ENCODE measurements at regions not wholly inside any gene's neighbourhood (a gene's known extent, or its start where the extent isn't known, plus 50 kb on each side); places are given as distances from the start of the nearest gene placed in this dataset.

- TF ChIP-seq CTCF (IDR thresholded peaks at IDR 0.05; ENCODE audit: borderline replicate concordance, extremely low read depth, low read length, poor library complexity, severe bottlenecking) = no peak
- TF ChIP-seq EZH2 (IDR thresholded peaks at IDR 0.05; ENCODE audit: borderline replicate concordance, low read depth, low read length, severe bottlenecking) = no peak
Observed at GRCh38 chr12:74891083-74891668, 318.5 kb downstream of the KCNC2 start.

Measured in DND-41 (cell line).